Activated naive CD8-positive, alpha-beta T cell treated with anti-CD3 and anti-CD28 coated beads, Interleukin-2, amount 10 ng/mL, durations not matched to agents 7 days and 5 days (primary cell): ENCODE measurements at regions not wholly inside any gene's neighbourhood (a gene's known extent, or its start where the extent isn't known, plus 50 kb on each side); places are given as distances from the start of the nearest gene placed in this dataset.
"Not testable (repeated sequence)": the region's sequence is repeated elsewhere in the genome, so short reads cannot be mapped to it uniquely, and the experiment has no call there.

Experiments
- ATAC-seq: fragments of 150-1000 bp; cut with Tn5 transposase; one replicate; pipeline ENCODE4 v1.10.0; 2021; ENCODE audit warnings: low read depth, moderate library complexity
- POLR2A ChIA-PET: fragments of 350-600 bp; sonication (Branson Sonifier 250); formaldehyde crosslinking; loops from one replicate; lab custom pipeline; 2021; ENCODE audit warnings: antibody characterized with exemption; lab: Charles Lee
- DNase-seq: peaks from one replicate; pipeline ENCODE4 v3.0.0; 2021
- H3K27ac Mint-ChIP-seq: one replicate; pipeline ENCODE4 v1.8.0; 2022; ENCODE audit warnings: mild to moderate bottlenecking, mixed read lengths
- H3K27me3 Mint-ChIP-seq: one replicate; pipeline ENCODE4 v1.8.0; 2022; ENCODE audit warnings: mild to moderate bottlenecking, moderate library complexity, mixed read lengths
- H3K36me3 Mint-ChIP-seq: one replicate; pipeline ENCODE4 v1.8.0; 2021; ENCODE audit warnings: mild to moderate bottlenecking, mixed read lengths
- H3K4me1 Mint-ChIP-seq: one replicate; pipeline ENCODE4 v1.8.0; 2021; ENCODE audit warnings: mixed read lengths
- H3K4me3 Mint-ChIP-seq: one replicate; pipeline ENCODE4 v1.8.0; 2022; ENCODE audit warnings: mild to moderate bottlenecking, moderate library complexity, mixed read lengths
- H3K9me3 Mint-ChIP-seq: one replicate; pipeline ENCODE4 v1.8.0; 2021; ENCODE audit warnings: mixed read lengths

DNA sequence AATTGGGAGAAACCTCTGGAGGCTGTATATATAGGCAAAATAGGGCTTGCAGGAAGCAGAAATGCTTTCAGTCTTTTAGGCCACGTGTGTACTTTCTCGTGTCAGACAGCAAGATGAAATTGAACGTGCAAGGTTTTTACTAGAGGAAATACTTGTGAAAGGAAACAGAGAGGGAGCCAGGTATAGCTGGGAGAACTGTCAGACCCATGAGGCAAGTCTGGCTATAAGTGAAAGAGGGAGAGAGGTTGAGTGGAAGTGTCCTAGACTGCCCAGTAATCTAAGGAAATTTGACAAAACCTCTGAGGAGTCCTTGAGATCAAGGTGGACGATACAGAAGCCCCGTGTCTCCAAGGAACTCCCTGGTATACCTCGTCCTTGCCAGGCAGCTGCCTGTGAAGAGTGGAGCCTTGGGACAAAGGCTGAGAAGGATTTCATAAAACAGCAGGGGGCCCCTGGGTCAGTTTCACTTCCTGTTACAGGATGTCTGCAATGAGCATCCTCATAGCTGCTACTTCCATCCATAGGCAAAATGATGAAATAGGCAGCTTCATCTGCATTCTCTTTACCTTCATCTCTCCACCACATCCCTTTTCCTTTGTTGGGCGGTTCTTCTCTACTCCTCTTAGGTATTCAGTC lies 114.4 kb upstream of the MAP3K7 start:
- H3K36me3 Mint-ChIP-seq, result no peaks in the 10 kb centered on the region
- ATAC-seq, result peak; percentile 65
- no peak overlapping the region for H3K27ac Mint-ChIP-seq
- peaks cover 7% of the 10 kb centered on the region for H3K27me3 Mint-ChIP-seq
- POLR2A ChIA-PET, result no interaction called here
- peaks cover 9% of the 10 kb centered on the region for H3K4me1 Mint-ChIP-seq
- no peak for DNase-seq
- no peaks in the 10 kb centered on the region for H3K9me3 Mint-ChIP-seq
- peak overlapping the region; percentile 0 for H3K4me3 Mint-ChIP-seq

- H3K27ac Mint-ChIP-seq, result no peak overlapping the region
- POLR2A ChIA-PET, result no interaction called here
- H3K4me3 Mint-ChIP-seq, result no peak overlapping the region
Measured at GRCh38 chr6:90695316-90695715, 108.4 kb upstream of the MAP3K7 start.

DNA sequence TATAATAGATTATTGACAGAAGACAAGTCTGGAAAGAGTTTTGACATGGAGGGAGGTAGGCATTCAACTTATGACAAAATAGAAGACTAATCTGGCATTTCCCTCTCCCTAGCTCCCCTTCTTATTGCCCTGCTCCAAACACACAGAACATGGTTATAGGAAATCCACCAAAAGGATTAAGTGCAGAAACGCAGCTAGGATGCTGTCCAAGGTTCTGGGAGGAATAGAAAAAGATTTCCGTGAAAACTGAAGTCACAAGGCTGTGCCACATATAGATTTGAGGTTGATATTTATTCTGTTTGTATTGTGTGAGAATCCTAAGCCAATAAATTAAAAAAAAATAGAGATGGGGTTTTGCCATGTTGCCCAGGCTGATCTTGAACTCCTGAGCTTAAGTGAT lies 107.9 kb upstream of the MAP3K7 start:
- DNase-seq (no peak), ATAC-seq (no peak)
- Mint-ChIP-seq H3K4me1 (no peaks in the 10 kb centered on the region), H3K9me3 (no peaks in the 10 kb centered on the region), H3K36me3 (no peaks in the 10 kb centered on the region), H3K4me3 (no peak overlapping the region), H3K27ac (no peak overlapping the region), H3K27me3 (no peaks in the 10 kb centered on the region)
- POLR2A ChIA-PET, result no interaction called here

More at GRCh38 chr6:90695316-90695715, 108.4 kb upstream of the MAP3K7 start:
- Mint-ChIP-seq H3K9me3 (no peaks in the 10 kb centered on the region), H3K27me3 (no peaks in the 10 kb centered on the region), H3K4me1 (no peaks in the 10 kb centered on the region), H3K36me3 (no peaks in the 10 kb centered on the region)
- ATAC-seq (no peak), DNase-seq (no peak)

DNA sequence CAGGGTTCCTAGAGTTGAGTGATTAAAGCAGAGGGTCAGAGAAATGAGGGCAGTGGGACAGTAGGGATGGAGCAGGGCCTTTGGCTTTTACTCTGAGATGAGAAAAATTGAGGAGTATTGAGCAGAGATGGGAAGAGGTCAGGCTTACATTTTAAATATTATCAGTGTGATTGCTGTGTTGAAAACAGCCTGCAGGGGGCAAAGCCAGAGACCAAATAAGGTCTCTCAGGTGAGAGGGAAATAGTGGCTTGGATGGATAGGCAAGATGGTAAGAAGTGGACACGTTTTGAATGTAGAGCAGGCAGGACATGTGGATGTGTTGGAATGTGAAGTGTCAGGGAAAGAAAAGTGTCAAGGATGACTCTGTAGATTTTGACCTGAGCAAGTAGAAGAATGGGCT lies 105.0 kb upstream of the MAP3K7 start:
- ATAC-seq (no peak), DNase-seq (no peak)
- Mint-ChIP-seq H3K27ac (no peak overlapping the region), H3K9me3 (no peaks in the 10 kb centered on the region), H3K27me3 (peaks cover 5% of the 10 kb centered on the region), H3K4me3 (no peak overlapping the region), H3K4me1 (no peaks in the 10 kb centered on the region), H3K36me3 (no peaks in the 10 kb centered on the region)
- POLR2A ChIA-PET, result no interaction called here

- DNase-seq (no peak), ATAC-seq (no peak)
- Mint-ChIP-seq H3K4me3 (no peak overlapping the region), H3K9me3 (no peaks in the 10 kb centered on the region), H3K27ac (no peak overlapping the region), H3K36me3 (no peaks in the 10 kb centered on the region), H3K4me1 (no peaks in the 10 kb centered on the region), H3K27me3 (peaks cover 7% of the 10 kb centered on the region)
- POLR2A ChIA-PET, result no interaction called here
Measured at GRCh38 chr6:90689172-90689571, 102.3 kb upstream of the MAP3K7 start.

DNA sequence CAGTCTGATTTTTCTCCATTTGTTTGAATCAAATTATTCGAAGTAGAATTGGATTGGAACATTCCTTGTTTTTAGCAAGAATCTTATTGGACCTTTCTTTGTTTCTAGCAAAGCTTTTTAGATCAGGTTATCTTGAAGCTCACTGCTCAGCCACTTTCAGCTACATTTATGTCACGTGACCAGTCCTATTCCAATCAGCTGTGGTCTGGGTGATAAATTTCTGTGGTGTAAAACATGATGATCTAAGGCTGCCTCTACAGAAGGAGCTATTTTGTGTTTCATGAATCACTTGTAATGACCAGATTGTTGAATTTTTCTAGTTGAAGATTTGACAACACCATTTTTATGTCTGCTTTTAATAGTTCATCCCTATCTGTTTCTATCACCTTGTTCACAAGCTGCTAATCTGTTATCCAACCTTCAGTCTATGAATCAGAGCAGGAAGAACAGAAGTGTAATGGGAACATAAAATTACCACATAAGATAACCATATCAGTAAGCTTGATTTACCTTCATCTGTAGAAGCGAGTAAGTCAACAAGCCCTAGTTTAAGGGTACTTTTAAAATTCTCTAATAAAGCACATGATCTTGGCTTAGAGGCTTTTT lies 101.0 kb upstream of the MAP3K7 start:
- H3K4me3 Mint-ChIP-seq, result no peak overlapping the region
- peaks cover 7% of the 10 kb centered on the region for H3K27me3 Mint-ChIP-seq
- no peak for ATAC-seq
- H3K36me3 Mint-ChIP-seq, result no peaks in the 10 kb centered on the region
- no peaks in the 10 kb centered on the region for H3K4me1 Mint-ChIP-seq
- no peak for DNase-seq
- POLR2A ChIA-PET, result no interaction called here
- no peak overlapping the region for H3K27ac Mint-ChIP-seq
- no peaks in the 10 kb centered on the region for H3K9me3 Mint-ChIP-seq

DNA sequence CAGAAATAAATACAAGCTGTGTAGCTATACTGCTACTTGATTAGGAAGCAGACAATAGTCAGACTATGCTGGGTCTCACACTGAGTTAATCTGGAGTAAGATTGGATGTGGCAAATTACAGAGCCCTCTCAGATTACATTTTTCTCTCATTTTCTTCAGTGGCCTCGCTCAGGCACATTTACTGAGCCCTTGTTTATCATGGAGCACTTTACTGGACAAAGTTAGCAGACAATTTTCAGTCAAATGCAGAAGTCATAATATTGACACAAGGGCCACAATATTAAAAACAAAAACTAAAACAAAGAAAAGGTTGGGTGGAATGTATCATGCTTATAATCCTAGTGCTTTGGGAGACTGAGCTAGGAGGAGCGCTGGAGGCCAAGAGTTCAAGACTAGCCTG lies 95.0 kb upstream of the MAP3K7 start:
- Mint-ChIP-seq H3K27ac (no peak overlapping the region), H3K9me3 (no peaks in the 10 kb centered on the region), H3K4me1 (no peaks in the 10 kb centered on the region), H3K27me3 (peaks cover 6% of the 10 kb centered on the region), H3K36me3 (no peaks in the 10 kb centered on the region), H3K4me3 (no peak overlapping the region)
- DNase-seq (no peak), ATAC-seq (no peak)
- POLR2A ChIA-PET, result no interaction called here

- no peaks in the 10 kb centered on the region for H3K9me3 Mint-ChIP-seq
- no peak overlapping the region for H3K27ac Mint-ChIP-seq
- no peak overlapping the region for H3K4me3 Mint-ChIP-seq
- H3K36me3 Mint-ChIP-seq, result no peaks in the 10 kb centered on the region
- H3K4me1 Mint-ChIP-seq, result no peaks in the 10 kb centered on the region
- POLR2A ChIA-PET, result no interaction called here
- DNase-seq (no peak), ATAC-seq (no peak)
- peaks cover 7% of the 10 kb centered on the region for H3K27me3 Mint-ChIP-seq
Measured at GRCh38 chr6:90678049-90678779, 91.3 kb upstream of the MAP3K7 start.

DNA sequence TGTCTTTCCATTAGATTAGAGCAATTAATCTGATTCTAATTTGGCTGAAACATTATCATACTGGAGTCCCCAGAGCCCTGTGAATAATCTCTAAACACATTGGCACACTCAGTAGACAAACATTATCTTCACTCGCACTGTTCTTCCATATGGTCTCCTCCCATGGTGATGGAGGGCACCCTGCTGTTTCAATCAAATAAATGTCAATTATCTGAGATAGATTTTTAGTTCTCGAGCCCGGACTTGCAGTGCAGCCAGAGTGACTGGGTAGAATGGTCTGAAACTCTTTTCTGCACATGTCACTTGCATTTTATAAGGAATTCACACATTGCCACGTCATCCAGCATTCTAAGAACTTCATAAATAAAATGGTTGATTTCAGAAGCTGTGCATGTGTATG lies 90.6 kb upstream of the MAP3K7 start:
- ATAC-seq, result no peak

GRCh38 chr6:90676516-90677300 lies 89.8 kb upstream of the MAP3K7 start:
- H3K27me3 Mint-ChIP-seq, result peaks cover 7% of the 10 kb centered on the region
- no peaks in the 10 kb centered on the region for H3K4me1 Mint-ChIP-seq
- H3K9me3 Mint-ChIP-seq, result no peaks in the 10 kb centered on the region
- no peak overlapping the region for H3K27ac Mint-ChIP-seq
- no peak for ATAC-seq
- POLR2A ChIA-PET, result no interaction called here
- no peak overlapping the region for H3K4me3 Mint-ChIP-seq
- DNase-seq, result no peak
- H3K36me3 Mint-ChIP-seq, result no peaks in the 10 kb centered on the region

More for the DNA sequence above, 90.6 kb upstream of the MAP3K7 start:
- POLR2A ChIA-PET, result no interaction called here
- no peak for DNase-seq
- no peaks in the 10 kb centered on the region for H3K9me3 Mint-ChIP-seq
- no peak overlapping the region for H3K27ac Mint-ChIP-seq
- H3K4me3 Mint-ChIP-seq, result no peak overlapping the region
- no peaks in the 10 kb centered on the region for H3K36me3 Mint-ChIP-seq
- H3K4me1 Mint-ChIP-seq, result no peaks in the 10 kb centered on the region
- H3K27me3 Mint-ChIP-seq, result peaks cover 7% of the 10 kb centered on the region

DNA sequence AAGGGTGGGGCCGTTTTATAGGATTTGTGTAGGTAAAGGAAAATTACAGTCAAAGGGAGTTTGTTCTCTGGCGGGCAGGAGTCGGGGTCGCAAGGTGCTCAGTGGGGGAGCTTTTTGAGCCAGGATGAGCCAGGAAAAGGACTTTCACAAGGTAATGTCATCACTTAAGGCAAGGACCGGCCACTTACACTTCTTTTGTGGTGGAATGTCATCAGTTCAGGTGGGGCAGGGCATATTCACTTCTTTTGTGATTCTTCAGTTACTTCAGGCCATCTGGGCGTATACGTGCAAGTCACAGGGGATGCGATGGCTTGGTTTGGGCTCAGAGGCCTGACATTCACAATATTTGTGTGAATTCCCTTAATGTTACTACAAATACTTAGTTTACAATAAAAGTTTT lies 88.2 kb upstream of the MAP3K7 start:
- DNase-seq, H3K4me1 Mint-ChIP-seq, H3K27ac Mint-ChIP-seq, H3K9me3 Mint-ChIP-seq, ATAC-seq, H3K4me3 Mint-ChIP-seq, H3K27me3 Mint-ChIP-seq, H3K36me3 Mint-ChIP-seq, POLR2A ChIA-PET: not testable (repeated sequence)

DNA sequence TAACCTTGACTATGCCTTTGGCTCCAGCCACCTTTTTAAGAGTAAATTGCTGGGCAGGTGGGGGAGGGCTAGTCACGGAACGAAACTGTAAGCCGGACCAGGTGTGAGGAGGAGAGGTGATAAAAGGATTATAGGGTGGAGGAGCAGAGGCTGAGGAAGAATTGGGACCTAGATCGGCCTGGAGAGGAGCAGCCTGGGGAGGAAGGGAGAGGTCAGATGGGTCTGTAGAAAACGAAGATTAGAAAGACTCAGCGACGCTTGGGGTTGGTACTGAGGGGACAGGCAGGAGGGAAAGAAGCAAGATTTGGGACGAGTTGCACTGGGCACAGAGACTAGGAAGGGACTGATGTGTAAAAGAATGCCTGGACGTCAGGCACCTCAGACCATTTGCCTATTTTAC lies 87.2 kb upstream of the MAP3K7 start:
- not testable (repeated sequence) for H3K4me1 Mint-ChIP-seq

GRCh38 chr6:90669846-90670245 lies 83.0 kb upstream of the MAP3K7 start:
- Mint-ChIP-seq H3K27ac (no peak overlapping the region), H3K9me3 (no peaks in the 10 kb centered on the region), H3K4me3 (no peak overlapping the region), H3K36me3 (no peaks in the 10 kb centered on the region), H3K27me3 (no peaks in the 10 kb centered on the region), H3K4me1 (no peaks in the 10 kb centered on the region)
- ATAC-seq (no peak), DNase-seq (no peak)
- POLR2A ChIA-PET, result no interaction called here

More for the DNA sequence above, 87.2 kb upstream of the MAP3K7 start:
- H3K36me3 Mint-ChIP-seq, H3K9me3 Mint-ChIP-seq, H3K27me3 Mint-ChIP-seq, POLR2A ChIA-PET, ATAC-seq, H3K4me3 Mint-ChIP-seq, H3K27ac Mint-ChIP-seq, DNase-seq: not testable (repeated sequence)
